Stimulated activated CD4-positive, alpha-beta T cell treated with anti-CD3 and anti-CD28 coated beads, TNF-alpha, amount 100 ng/mL, for 24 hours (primary cell): ENCODE measurements at regions not wholly inside any gene's neighbourhood (a gene's known extent, or its start where the extent isn't known, plus 50 kb on each side); places are given as distances from the start of the nearest gene placed in this dataset.
"Not testable (repeated sequence)": the region's sequence is repeated elsewhere in the genome, so short reads cannot be mapped to it uniquely, and the experiment has no call there.

ENCODE experiments used
- DNase-seq, 3 experiments: peaks; one replicate each; pipeline ENCODE4 v3.0.0-alpha.2; 2020; ENCODE audit warnings: low read depth in 3 of 3

DNA sequence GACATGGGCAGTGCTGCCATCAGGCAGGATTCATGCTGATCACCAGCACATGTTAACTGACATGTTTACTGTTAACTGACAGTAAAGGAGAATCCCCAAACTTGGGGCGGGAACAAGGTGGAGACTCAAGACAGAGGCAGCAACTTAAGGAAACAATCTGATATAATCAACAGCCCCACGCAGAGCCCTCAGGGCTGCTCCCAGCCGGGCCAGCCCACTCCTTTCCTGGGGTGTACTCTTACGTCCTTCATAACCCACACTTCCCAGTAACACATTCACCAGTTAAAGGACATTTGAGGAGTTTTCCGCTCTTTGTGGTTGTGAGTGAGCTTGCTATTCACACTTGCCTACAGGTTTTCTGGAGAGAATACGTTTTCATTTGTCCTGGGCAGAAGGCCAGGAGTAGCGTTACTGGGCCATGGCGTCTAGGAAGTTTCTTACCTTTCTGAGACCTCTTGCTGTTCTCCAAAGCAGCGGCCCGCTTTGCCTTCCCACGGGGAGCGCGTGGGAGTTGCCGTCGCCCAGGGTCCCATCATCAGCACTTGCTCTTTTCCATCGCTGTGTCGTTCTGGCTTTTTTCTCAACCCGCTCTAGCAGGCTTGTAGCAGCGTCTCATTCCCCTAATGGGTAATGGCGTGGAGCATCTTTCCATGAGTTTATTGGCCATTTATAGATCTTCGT lies 56.4 kb downstream of the FOXF2 start:
- no peak for DNase-seq

DNA sequence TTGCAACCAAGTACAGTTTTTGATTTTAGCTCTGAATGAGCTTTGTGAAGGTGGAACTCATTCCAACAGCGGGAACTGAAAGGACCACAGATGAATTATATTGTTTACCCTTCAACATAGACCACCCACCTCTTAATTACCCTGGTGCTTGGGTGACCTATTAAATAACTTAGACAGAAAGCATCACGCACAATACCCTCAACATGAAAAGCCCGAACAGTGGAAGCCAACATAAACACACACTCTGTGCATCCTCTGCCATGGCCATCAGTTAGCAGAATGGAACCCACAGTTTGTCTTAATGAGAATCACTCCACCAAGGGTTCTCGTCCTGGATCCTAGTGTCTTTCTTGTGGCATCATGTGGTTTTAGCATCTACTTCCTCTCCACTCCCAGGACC lies 60.5 kb downstream of the FOXF2 start:
- no peak for DNase-seq

DNA sequence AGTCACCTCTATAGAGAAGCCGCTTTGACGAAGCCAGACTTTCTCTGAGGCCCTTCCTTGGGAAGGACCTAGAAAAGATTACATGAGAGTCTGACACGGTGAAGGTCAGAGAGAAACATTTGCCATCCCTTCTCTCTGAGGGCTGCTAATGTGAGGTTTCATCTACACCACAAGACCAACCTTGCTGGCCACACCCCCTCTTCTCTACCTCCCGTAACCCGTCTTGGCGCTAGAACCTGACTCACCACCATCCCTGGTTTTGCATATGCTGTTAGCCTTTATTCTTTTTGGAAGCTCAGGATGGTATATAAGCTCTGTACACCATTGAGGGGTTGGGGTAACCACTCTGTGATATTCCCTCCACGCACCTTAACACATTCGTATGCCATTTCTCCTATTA lies 63.6 kb downstream of the FOXF2 start:
- no peak for DNase-seq

DNA sequence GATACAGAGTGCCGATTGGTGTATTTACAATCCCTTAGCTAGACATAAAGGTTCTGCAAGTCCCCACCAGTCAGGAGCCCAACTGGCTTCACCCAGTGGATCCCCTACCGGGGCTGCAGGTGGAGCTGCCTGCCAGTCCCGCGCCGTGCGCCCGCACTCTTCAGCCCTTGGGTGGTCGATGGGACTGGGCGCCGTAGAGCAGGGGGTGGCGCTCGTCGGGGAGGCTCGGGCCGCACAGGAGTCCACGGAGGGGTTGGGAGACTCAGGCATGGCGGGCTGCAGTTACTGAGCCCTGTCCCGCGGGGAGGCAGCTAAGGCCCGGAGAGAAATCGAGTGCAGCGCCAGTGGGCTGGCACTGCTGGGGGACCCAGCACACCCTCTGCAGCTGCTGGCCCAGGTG lies 67.4 kb downstream of the FOXF2 start:
- DNase-seq = not testable (repeated sequence)

DNA sequence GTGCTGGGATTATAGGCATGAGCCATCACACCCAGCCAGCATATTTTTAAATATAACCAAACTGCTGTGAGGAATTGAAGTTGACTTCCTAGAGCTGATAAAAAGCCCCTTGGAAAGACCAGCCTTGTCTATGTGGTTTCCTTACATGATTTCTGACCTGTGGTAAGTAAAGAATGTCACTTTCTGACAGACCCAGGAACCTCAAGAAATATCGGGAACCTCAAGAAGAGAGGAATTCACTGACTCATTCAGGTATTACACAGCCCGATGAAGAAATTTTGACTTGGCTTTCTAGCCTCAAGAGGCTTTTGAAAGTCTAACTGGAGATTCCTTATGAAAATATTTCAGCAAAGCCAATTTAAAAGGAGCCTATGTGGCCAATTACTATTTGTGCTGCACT lies 71.8 kb downstream of the FOXF2 start:
- DNase-seq = no peak

DNA sequence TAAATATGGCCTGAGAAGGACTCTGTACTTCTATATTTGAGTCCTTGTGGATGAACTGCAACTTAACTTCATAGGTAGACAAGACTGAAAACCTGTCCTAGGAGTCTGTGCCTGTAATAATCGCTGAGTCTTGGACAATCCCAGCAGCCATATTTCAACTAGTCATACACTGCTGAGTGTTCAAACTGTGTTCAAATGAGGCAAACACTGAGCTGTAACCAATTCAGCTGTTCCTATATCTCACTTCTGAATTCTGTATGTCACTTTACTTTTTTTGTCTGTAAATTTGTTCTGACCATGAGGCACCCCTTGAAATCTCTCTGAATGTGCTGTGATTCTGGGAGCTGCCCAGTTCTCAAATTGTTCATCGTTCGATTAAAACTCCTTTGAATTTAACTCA lies 72.4 kb downstream of the FOXF2 start:
- no peak for DNase-seq

DNA sequence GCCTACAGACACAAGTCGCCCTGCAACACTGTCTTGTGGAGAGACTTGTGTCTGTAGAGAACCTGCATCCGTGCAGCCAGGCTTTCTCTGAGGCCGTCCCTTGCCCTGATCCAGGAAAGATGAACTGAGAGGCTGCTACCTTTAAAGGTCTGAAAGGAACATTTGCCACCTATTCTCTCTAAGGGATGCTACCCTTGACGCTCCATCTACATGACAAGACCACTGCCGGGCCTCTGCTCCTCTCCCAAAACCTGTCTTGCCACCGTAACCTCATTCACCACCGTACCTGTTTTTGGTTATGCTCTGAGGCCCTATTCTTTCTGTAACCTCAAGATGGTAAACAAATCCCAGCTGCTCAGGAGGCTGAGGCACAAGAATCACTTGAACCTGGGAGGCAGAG lies 73.9 kb downstream of the FOXF2 start:
- no peak for DNase-seq

DNA sequence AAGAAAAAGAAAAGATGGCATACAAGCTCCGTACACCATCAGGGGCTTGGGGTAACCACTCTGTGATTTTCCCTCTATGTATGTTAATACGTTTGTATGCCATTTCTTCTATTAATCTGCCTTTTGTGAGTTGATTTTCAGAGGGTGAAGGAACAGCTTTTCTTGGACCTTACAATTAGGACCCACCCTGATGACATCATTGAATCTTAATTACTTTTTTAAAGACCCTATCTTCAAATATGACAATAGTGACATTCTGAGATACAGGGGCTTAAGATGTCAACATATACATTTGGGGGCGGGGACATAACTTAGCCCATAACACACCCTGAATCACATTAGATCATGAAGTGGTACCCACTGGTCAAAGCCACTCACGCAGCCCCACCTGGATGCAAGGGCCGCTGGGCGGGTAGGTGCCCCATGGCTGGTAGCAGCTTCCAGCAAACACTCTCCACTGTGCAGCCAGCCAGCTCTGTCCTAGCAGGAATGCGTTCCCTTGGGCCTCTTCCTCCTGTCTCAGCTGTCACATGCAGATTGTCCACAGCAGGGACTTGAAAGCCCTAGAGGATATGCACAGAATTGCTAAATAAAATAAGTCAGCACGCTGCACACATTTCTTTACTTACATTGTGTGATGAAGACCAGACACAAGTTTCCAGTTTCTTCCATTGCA lies 74.5 kb downstream of the FOXF2 start:
- DNase-seq = no peak

DNA sequence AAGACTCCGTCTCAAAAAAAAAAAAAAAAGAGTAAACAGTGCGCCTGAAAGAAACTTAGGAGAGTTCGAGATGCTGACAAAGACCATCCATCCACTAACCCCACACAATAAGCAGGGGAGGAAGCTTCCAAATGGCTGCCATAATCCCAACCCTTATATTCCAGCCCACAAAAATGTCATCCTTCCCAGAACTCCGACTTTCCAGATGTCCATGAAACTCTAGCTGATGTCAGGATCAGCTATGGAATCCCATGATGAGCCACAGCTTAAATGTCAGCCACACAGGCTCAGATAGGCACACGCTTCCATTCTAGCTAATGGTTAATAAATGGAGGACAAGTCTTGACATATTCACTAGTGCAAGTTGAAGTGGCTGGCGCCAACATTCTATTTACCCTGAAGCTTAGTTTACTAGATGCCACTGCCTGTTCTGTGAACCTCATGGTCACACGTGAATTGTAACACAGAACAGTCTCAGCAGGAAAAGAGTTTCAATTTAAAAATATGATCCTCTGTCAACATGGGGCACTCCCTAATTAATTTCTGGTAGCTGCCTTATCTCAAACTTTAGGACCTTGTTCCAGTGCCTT lies 75.5 kb downstream of the FOXF2 start:
- DNase-seq = no peak

DNA sequence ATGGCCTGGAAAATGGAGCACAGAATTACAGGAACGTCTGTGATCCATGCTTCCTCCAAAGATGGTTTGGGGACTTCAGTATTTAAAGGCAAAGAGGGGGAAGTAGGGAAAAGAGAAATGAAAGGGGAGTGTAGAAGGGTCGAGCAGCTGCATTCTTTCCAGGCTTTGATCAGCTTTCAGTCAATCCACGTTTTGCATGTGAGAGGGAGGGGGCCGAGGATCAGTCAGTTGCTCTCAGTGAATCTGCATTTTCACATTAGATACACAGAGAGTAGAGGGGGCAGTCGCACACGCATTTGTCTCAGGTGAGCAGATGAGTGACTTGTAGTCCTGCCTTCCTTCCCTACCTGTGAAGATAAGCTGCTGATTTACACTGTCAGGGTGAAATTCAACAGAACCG lies 78.8 kb downstream of the FOXF2 start:
- no peak for DNase-seq

DNA sequence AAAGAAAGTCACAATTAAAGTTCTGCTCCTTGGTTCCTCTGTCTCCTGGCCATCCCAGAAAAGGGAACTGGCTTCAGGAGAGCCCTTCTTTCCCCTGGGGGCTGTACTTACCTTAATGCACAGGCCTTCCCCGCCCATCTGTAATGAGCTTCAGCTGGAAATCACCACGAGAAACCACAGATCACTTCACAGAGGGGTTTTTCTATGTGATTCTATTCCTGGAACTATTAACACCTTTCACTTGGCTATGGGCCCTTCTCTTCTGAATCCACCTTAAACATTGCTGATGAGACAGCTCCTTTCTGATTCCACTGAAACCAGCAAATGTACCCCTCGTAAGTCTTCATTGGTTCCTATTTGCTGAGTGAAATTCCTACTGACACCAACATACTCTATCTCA lies 80.7 kb downstream of the FOXF2 start:
- DNase-seq = no peak

DNA sequence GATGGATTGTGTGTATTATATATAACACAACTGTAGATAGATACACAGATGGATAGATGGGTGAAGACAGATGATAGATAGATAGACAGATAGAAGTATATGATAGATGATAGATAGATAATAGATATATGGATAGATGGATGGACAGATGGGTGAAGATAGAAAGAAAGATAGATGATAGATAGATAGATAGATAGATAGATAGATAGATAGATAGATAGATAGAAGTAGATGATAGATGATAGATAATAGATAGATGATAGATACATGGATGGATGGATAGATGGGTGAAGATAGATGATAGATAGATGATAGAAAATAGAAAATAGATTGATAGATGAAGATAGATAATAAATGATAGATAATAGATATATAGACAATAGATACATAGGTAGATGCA lies 83.3 kb downstream of the FOXF2 start:
- DNase-seq = no peak

DNA sequence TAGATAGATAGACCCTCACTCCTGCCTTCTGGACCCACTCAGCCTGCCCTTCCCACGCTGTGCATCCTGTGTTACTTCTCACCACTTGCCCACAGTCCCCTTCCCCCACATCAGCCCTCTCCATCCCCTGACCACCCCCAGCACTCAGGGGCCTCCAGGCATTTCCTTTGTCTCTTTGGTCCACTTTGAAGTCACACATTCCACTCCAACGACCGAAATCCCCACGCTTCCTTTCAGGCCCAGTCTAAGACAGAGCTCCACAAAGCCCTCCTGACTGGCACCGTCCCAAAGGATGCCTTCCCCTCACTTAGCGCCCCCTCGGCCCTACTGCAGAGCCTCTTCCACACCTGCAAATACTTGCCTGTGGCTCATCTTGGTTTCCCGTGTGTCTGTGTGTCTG lies 83.8 kb downstream of the FOXF2 start:
- DNase-seq = no peak

DNA sequence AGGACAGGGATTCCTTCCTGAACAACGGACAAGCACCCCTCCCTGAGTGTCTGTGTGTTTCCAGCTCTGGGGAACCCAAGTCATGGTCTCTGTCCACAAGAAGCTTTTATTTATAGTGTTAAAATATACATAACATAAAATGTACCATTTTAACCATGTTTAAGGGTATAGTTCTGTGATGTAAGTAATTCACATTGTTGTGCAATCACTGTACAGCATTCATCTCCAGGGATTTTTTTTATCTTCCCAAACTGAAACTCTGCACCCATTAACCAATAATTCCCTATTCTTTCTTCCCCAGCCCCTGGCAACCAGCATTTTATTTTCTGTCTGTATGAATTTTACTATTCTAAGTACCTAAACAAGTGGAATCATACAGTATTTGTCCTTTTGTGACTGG lies 84.2 kb downstream of the FOXF2 start:
- DNase-seq = no peak

DNA sequence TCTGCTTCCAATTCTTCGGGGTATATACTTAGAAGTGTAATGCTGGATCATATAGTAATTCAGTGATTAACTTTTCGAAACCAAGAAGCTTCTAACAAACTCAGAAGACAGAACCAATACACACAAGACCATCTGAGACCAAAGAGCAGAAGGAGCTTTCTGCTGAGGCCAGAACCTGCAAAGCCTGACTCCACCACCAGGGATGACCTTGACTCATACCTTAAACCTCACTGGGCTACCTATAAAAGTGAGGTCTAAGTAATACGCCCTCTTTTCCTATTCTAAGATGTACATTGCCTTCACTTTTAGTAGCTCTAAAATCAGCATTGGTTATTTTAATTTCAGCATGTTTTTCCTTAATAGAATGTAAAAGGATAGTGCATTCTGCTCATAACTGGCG lies 84.8 kb downstream of the FOXF2 start:
- DNase-seq = no peak

DNA sequence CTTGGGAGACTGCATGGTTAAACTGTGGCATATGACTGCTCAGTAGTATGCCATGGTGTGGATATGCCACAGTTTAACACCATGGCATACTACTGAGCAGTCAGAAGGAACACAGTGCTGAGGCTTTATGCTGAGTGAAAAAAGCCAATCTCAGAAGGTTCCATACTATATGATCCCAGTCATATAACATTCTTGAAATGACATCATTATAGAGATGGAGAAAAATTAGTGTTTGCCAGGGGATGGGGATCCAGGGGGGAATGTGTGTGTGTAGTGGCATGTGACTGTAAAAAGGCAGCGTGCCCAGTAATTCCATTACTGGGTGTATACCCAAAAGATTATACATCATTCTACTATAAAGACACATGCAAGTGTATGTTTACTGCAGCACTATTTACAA lies 85.8 kb downstream of the FOXF2 start:
- no peak for DNase-seq

DNA sequence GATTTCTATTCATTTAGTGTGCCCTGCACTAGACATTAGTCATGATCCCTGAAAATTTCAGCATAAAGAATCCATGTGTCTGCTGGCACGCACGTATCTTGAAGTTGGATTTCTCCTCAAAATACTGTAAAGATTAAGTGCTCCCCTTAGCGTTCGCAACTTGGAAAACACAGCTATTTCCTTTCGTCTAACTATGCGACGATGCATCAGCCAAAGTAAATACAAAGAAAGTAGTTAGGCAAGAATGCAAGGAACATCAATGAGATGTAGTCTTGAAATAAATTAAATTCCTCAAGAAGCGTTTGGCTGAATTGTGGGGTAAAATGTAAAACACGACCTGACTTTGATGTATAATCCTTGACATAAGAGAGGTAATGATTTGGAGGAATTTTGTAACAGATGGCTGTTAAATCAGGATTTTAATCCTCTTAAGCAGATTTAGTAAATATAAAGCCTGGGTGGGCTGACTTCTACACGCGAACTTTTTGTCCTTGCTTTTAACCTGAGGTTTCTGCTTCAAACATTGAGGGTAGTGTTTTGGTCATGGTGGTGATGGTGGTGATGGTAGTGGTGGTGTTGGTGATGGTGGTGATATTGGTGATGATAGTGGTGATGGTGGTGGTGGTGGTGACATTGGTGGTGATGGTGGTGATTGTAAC lies 88.2 kb downstream of the FOXF2 start:
- no peak for DNase-seq

DNA sequence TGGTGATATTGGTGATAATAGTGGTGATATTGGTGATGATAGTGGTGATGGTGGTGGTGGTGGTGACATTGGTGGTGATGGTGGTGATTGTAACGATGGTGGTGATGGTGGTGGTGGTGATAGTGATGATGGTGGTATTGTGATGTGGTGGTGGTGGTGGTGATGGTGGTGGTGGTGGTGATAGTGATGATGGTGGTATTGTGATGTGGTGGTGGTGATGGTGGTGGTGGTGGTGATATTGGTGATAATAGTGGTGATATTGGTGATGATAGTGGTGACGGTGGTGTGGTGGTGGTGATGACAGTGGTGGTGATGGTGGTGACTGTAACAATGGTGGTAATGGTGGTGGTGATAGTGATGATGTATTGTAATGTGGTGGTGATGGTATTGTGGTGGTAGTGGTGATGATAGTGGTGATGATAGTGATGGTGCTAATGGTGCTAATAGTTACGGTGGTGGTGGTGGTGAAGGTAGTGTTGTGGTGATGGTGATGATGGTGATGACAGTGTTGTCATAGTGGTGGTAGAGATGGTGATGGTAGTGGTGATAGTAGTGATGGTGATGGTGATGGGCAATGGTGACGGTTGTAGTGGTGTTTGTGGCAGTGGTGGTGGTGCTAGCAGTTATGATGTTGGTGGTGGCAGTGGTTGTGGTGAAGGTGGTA lies 88.9 kb downstream of the FOXF2 start:
- not testable (repeated sequence) for DNase-seq

DNA sequence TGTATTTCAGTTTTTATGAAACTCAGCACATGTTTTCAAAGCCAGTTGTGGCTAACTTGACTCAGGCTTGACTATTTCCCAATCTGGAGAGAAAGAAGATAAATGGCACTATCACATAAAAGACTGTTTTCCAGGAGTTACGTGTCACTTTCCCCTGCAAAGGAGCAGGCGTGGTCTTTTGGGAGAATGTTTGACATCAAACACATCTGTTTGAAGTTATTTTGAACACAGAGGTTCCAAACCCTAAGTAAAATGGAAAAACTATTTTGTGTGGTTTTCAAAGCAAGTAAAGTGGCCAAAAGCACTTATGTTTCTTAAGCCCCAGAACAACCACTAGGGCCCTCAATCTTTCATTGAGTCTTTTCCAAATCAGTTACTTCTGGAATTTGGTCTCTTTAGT lies 89.7 kb downstream of the FOXF2 start:
- no peak for DNase-seq

DNA sequence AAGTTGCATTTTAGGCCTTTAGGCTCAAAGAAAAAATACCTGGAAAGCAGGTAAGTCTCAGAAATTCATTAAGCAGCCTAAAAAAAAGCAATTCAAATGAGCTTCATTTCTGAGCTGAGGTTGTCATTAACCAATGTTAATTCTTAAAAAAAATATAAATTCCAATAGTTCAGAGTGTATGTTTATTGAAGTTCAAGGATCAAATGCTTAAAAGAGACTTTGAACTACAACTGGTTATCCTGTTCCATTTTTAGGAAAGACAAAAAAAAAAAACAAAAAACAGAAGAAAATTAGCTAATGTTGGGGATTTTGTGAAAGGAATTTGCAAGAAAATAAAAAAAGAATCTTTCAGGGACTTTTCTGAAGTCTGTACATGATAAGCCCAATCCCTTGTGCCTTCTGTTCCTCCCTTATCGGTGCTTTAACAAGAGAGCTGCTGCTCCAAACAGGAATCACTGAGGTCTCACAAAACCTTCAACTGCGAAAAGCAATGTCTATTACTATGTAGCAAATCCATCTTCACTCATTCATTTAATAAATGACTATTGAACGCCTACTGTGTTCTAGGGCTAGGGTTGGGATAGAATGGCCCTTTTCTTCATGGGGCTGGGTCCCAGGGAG lies 90.3 kb downstream of the FOXF2 start:
- no peak for DNase-seq

DNA sequence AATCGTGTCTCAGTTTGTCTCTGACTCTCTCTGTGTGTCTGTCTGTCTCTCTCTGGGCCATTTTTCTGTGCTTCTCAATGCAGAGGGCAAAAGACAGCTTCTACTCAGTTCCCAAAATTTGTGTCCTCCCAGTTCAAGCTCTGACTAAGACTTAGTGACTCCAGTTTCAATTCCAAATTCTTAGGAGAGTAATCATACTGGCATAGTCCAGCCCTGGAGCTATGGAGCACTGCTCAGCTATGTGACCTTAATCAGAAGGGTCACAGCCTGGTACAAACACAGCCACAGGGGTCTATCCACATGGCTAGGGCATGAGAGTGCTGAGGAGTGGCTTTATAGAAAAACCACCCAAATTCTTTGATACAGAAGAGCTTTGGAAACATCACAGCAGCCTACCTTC lies 91.9 kb downstream of the FOXF2 start:
- DNase-seq = no peak
